Erythroblast (primary cell): ENCODE measurements at regions not wholly inside any gene's neighbourhood (a gene's known extent, or its start where the extent isn't known, plus 50 kb on each side); places are given as distances from the start of the nearest gene placed in this dataset.

Experiments used
- GATA1 ChIP-seq: IDR thresholded peaks from 2 replicates; pipeline ENCODE4 v1.6.1; 2011; ENCODE audit warnings: low read depth, mild to moderate bottlenecking, control low read depth, low read length, moderate library complexity
- POLR2A ChIP-seq: IDR thresholded peaks from 2 replicates; pipeline ENCODE4 v1.6.1; 2011; ENCODE audit warnings: mild to moderate bottlenecking, low read length

DNA sequence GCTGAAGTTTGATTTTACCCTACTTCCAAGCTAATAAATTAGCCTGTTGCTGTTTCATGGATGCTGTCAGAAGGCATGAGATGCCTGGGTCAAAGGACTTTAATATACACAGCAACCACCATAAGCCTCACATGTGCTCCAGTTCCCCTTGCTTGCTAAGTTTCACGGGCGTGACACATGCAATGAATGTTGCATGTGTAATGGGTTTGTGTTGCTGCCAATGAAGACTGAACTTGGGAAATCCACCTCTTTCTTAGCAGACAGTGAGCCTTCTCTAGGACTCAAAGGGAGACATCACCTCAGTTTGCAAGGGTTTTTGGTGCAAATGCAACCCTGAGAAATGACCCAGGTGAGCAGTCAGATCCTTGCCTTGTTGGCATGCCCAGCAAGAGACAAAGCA lies 505.5 kb upstream of the PODXL start:
- TF ChIP-seq POLR2A (no peak), GATA1 (no peak)
